Activated CD4-positive, alpha-beta T cell treated with anti-CD3 and anti-CD28 coated beads for 24 hours (primary cell): ENCODE measurements at regions not wholly inside any gene's neighbourhood (a gene's known extent, or its start where the extent isn't known, plus 50 kb on each side); places are given as distances from the start of the nearest gene placed in this dataset.
"Not testable (repeated sequence)": the region's sequence is repeated elsewhere in the genome, so short reads cannot be mapped to it uniquely, and the experiment has no call there.

Experiments
- DNase-seq, 2 donors: peaks; one replicate each; pipeline ENCODE4 v3.0.0-alpha.2; 2020; ENCODE audit warnings: low read depth in 2 of 2

DNA sequence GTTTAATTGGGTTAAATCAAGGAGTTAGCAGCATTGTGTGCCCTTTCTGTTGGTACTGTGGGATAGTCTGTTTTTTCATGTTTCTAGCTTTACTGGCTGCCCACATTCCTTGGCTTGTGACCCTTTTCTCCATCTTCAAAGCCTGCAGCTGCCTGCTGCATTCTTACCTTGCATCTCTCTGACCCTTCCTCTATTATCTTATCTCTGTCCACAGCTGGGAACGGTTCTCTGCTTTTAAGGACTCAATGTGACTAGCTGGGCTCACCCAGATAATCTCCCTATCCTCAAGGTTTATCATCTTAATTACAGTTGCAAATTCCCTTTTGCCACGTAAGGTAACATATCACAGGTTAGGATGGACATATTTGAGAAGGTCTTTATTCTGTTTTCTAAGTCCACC lies 199.7 kb downstream of the KCNS3 start:
- no peak for DNase-seq

DNA sequence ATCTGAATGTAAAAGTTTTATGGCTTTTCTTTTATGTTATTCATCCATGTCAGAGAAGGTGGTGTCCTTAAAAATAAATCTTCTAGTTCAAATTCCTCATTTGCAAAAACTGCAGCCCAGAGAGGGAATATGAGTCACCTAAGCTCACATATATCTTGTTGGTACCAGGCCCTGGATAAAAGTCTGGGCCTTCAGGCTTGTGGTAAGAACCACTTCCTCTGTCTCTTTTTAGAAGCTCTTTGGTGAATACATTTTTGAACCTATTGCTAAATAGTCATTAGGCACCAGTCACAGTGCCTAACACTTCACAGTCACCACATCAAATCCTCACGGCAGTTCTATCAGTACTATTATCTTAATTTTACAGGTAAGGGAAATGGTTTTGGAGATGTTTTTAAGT lies 199.2 kb downstream of the KCNS3 start:
- no peak for DNase-seq

DNA sequence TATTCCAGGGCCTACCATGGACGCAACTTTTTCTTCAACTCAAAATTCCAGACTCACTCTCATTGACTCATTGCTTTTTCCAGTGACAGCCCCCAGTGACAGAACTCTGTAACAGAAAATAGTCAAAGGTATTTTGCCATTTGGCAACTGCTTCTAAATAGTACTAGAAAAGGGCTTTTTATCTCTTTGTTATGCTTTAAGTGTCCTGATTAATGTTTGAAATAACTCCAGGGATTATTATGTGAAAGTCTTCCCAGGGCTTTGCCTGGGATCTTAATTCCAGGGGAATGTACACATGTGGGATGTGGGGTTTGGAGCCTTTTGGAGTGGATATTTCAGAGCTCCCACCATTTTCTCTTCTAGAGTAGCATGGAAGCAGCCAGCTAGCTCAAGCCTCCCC lies 198.8 kb downstream of the KCNS3 start:
- DNase-seq: no peak

DNA sequence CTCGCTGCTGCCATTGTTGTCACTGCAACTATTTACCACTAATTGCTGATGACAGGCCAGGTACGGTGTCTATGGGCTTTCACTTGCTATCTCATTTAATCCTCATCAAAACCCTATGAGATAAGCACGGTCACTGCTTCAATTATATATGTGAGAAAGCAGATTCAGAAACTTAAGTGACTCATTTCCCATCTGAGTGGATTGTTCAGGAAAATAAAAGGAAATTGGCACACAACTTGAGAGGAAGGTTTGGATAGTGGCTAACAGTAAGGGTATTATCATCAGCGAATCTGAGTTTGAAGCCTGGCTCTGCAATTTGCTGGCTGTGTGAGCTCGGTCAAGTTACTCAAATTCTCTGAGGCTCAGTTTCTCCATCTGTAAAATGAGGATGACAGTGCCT lies 196.0 kb downstream of the KCNS3 start:
- no peak for DNase-seq

DNA sequence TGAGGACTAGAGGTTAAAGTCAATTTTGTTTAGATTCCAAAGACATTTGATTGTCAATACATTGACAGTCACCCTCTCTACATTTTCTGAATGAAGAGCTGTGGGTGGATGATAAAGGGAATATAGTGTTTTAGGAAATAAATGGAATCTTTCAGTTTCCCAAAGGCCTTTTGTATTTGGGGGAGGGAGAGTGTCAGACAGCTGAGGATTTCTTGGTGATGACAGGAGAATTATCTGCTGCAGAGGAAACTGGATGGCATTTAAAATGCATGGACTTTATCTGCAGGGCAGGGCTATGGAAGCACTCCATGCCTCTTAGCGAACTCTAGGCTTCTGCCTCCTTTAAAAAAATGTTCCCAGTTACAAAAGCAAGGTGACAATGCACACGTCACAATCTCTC lies 195.1 kb downstream of the KCNS3 start:
- DNase-seq: no peak

DNA sequence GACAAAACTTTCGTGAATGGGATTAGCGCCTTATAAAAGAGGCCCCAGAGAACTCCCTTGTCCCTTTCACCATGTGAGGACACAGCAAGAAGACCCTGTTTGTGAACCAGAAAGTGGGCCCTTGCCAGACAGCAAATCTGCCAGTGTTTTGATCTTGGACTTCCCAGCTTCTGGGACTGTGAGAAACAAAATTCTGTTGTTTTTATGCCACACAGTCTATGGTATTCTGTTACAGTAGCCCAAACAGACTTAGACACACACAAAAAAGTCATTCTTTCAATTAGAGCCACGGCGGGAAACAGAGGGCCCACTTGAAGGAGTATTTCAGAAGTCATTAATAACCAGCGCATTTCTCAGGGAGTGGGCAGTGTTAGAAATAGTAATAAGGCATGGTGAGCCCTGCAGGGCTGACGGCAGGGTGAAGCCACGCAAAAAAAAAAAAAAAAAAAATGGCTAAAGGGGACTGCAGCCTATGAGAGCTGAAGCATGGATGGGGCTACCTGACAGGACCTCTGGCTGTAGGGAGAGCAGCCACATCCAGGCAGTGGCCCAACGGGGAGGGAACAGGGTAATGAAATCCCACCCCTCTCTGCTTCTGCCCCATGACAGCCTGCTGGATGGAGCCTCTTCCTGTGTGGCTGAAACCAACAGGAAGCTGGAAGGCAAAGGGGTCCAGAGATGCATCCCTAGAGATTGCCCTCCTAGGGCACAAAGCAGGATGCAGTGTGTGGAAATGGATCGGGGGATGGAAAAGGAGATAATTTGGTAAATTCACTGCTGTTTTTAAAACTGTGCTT lies 189.3 kb downstream of the KCNS3 start:
- no peak for DNase-seq

DNA sequence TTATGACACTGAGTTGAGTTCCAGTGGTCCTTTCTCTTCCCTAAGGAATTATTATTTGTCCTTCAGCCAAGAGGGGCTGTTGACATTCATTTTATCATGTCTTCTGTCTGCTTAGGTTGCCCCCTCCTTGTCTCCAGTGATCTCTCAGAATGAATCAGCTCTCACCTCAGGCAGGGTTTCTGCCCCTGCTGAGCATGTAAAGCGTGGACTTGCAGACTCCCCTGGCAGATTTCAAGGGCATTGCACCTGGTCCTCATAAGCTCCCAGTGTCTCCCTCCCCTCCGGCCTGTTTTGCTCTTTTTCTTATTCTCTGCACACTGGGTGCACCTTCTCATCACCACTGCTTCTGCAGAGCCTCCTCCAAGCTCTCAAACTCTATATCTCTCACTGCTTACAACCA lies 188.4 kb downstream of the KCNS3 start:
- DNase-seq: no peak

DNA sequence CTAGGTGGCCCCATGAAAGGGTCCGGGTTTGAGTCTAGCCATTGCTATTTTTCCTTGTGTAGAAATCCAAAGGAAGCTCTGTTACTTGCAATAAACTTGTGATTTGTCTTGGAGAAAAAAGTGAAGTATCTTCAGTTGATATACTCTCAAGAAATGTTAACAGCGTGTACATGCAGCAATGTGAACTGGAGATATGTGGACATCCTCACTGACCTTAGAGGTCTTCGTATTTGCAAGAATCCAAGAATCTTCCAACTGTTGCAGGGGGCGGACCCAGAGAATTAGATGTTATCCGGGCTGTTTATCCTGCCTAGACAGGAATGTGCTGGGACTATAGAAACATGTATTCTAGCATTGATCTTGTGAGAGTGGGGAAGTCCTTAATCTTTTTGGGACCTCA lies 187.6 kb downstream of the KCNS3 start:
- DNase-seq: no peak

DNA sequence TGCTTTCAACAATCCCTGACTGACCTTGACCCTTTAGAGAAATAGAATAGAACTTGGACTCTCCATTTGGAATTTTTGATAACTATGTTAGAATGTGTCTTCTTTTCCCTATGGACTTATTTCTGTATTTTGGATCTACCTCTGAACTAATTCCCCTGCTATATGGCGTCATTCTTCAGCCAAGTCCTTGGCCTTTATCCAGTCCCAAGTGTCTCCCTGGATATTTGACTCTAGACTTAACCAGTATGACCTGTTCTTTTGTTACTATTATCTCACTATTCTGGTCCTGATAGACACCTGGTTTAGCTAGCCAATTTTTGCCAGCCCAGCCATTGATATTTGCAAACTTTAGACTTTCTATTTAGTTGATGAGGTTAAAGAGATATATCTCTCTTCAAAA lies 186.8 kb downstream of the KCNS3 start:
- no peak for DNase-seq

DNA sequence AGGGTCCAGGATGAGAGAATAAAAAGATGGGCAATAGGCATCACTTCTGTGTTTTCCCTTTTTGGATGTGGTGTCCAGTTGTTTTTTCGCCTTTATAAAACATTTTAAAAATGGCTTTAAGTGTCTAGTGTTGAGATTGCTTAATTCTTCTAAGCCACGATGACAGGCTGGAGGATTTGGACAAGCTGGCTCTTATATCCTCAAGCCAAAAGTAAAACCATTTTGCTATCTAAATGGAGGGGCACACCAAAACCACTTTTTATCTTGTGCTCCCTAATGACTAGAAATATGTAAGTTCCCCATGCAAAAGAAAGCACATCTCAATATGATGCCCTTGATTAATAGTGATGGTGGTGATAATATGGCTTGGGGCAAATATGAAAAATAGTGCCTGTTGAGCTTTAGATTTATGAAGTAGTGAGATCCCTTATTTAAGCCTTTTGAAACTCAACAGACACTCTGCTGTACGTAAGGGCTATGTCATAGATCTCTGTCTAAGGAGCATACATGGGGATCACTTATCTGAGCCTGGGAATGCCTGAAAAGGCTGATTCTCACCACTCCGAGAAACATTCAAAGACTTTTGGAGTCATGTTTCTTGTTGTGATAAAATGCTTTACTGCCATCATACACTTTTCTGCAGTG lies 185.5 kb downstream of the KCNS3 start:
- DNase-seq: no peak

DNA sequence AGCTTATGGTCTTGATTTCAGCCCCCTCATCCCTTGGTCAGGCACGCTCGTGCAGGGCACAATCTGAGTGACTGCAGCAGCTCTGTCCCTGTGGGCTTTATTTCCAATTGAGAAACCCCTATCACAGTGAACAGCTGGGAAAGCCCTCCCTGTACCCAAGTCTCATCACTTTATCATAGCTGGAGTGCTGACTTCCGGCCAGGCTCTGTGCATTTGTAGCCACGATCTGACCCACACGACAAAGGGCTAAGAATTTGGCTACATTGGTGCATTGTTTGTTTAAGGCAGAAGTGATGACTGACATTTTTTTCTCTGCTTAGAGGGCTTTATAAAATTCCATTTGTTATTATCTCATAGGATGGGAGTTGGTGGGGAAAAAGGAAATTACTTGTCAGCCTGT lies 184.4 kb downstream of the KCNS3 start:
- no peak for DNase-seq

DNA sequence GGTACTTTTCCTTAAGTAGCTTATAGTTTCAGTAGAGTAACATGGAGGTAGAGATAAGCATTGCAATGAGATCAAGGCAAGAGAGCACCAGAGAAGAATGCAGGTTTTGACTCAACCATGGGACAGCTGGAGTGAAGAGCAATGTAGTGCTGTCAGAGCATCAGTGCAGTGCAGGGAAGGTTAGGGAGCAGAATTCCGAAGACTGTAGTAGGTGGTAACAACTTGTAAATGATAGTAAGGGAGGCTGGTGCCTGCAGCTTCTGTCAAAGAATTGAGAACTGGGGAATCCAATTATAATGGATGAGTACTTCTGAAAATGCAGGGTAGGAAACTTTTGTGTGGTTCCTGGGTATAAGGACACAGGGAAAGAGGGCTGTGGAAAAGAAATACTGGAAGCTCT lies 183.2 kb downstream of the KCNS3 start:
- no peak for DNase-seq

DNA sequence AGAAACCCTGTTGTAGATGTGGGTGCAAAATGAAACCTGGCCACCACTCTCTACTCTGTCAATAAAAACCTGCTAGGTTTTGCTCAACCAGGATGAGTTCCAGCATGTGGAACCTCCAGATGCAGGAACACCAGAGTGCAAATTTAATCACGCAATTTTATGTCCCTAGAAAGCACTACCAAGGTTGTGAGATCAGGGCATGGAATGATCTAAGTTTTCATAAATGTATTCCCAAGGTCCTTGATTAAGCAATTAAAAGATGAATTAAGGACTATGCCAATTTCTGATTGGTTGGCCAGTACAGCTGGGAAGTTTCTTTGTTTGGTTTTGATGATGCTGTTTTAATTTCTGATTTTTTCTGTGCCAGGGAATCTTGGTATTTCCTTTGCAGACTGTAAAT lies 179.2 kb downstream of the KCNS3 start:
- DNase-seq: no peak

DNA sequence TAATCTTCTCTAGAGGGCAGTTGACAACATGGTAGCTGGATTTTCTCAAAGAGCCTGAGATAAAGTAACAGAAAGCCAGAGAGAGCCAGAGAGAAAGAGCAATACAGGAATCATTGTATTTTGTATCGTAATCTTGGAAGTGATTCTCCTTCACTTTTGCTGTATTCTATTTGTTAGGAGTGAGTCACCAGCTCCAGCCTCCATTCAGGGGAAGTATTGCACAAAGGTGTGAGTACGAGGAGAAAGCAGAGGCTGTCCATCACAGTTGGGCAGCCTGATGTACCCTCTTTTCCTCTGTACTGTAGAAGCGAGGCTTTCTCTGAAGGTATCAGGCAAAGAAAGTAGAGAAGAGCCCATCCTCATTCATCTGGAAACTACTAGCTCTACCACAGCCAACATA lies 176.8 kb downstream of the KCNS3 start:
- no peak for DNase-seq

DNA sequence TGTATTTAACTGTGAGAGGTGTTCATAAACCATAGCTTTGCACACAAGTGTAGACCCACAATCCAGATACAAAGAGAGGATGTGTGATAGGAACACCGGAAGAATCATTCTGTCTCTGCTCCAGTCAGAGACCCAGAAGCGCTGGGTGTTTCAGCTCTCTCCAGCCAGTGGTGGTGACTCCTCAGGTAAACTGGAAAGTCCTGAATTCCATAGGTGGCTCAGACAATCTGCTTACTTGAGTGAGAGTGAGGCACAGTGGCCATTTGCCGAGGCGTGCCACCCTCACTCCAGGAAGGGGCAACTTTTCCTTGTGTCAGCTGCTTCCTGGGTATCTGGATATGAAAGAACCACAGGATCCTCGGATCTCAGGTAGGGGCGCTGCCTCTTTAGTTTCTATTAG lies 171.5 kb downstream of the KCNS3 start:
- DNase-seq: no peak

DNA sequence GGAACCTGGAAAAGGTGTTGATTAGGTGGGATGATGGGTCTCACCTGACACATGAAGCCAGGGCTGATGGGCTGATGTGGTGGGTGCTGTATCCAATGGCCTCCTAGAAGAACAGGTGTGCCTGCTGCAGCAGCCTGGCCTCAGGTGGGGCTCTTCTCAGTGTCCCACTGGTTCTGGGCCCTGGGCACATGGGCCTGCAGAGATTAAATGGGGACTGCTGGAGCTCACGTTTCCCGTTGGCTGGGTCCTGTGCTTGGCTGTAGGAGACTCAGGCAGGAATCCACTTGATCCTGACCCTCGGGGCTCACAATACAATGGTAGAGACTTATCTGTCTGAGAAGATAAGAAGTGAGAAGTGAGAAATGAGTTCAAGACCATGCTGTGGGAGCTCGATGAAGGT lies 170.9 kb downstream of the KCNS3 start:
- no peak for DNase-seq

DNA sequence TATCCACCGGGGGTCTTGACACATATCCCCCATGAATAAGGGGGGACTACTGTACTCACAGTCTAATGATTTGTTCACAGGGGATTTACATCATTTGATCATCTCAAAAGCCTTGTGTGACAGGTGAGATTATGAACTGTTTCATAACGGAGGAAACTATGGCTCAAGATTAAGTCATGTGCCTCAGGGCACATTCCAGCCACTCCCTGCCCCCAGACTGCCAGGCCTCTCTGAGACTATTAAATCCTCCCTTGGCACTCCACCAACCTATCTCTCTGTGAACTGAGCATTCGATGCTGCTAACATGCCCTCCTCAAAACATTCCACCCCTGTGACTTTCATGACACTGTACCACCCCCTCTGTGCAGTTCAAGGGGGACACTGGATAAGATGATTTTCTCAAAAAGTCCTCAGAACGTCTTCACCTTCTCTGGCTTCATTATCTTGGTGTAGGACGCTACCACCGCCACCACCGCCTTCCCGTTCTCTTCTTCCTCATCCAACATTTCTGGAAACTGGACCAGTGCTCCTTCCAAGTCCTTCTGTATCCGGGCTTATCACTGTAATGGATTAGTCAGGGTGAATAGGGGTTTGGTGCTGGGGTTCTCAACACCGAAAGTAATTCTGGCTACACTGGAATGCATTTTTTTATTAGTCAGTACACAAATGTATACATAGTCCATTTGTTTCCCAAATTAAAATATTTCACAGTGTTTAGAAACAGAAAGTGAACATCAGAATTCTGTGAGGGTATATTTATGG lies 169.6 kb downstream of the KCNS3 start:
- no peak for DNase-seq

DNA sequence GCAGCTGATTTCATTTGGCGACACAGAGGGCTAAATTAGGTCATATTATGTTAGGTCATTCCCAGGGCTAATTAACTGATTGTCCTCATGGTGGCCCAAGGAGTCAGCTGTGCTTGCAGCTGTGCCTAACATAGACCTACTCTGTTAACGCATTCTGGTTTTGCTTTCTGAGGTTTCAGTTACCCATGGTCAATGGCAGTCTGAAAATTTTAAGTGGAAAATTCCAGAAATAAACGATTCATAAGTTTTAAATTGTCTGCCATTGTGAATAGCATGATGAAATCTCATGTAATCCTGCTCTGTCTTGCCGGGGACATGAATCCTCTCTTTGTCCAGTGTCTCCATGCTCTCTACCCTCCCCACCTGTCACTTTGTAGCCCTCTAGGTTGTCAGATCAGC lies 168.7 kb downstream of the KCNS3 start:
- DNase-seq: no peak

DNA sequence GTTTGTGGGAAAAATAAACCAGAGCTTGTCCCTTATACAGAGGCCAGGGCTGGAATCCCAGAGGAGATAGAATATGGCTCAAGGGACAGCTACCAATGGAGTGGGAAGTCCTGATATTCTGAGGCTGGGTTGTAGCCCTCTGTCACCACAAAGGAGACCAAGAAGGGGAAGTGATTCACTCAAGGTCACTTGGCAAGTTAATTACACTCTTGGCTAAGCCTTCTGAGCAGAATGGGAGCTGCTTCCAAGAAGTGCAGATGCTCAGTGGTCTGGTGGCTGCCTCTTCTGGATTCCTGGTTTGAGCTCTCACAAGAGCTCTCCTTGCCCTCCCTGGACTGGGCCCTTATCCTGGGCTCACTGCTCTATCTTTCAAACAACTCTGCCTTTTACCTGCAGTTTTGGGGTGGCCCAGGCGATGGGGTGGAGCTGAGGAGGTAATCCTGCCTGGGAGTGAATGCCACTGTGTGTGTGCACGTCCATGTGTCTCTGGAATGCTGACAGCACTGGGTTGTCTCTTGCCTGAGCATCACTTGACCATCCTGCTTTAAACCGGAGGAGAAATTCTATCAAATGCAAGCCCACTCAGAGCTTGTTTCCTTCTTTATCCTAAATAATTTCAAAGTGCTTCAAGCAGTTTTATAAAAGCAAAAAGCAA lies 168.2 kb downstream of the KCNS3 start:
- DNase-seq: no peak

DNA sequence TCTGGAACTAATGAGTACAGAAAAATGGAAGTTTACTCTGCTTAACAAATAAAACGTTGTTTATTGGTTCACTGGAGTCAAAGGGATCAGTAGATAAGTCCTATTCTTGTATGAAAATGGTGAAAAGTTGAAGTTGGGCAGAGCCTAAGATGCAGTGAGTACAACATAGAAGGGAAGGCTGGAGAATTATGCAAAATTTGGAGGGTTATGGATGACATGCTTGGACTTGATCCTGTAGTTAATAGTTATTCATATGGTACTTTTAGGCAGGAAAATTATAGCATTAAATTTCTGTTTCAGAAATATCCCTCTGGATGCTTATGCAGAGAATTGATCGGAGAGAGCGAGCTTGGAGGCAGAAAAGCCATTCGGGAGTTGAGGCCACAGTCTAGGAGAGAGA lies 167.6 kb downstream of the KCNS3 start:
- no peak for DNase-seq

DNA sequence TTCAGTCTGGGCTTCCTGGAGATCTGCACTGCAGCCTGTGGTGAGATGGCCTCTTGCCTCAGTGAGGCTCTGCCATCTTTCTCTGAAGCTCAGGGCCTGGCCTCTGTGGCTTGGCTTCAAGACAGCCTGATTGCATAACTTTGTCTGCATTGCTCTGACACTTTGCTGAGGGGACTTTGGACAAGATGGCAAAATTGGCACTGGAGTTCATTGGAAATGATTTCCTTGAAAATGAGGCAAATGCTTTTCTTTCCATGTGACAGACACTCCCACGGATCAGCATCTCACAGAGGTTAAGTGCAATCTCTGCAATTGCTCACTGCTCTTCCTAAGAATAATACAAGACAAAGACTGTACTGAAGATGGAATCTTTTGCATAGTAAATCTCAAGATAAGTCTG lies 166.8 kb downstream of the KCNS3 start:
- no peak for DNase-seq

DNA sequence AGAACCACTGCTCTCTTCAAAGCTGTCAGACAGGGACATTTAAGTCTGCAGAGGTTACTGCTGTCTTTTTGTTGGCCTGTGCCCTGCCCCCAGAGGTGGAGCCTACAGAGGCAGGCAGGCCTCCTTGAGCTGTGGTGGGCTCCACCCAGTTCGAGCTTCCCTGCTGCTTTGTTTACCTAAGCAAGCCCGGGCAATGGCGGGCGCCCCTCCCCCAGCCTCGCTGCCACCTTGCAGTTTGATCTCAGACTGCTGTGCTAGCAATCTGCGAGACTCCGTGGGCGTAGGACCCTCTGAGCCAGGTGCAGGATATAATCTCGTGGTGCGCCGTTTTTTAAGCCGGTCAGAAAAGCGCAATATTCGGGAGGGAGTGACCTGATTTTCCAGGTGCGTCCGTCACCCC lies 138.9 kb downstream of the KCNS3 start:
- DNase-seq: not testable (repeated sequence)

DNA sequence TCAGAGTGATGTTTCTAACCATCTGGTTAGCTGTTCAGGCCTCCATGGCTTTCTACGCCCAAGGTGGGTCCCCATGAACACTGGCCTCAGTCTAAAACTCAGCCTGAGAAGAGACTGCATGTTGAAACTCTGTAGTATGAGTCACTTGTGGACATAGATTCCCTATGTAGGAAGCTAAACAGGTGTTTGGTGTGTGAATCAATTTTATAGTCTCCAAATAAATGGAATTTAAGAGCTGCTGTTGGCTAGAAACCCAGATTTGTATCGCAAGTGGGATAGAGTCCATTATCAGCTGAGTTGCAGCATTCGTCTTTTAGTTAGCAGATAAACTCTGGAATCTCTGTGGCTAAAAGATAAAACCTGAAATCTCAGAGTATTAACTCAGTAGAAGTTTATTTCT lies 131.4 kb downstream of the KCNS3 start:
- DNase-seq: no peak
